ENCODE measurements at regions not wholly inside any gene's neighbourhood (a gene's known extent, or its start where the extent isn't known, plus 50 kb on each side); places are given as distances from the start of the nearest gene placed in this dataset.

Small RNA genes lying in the stretch of these regions (small RNA-seq; reads per million reads assigned to genes)
- gene AC092670.1 (0 reads per million in 3 experiments), gene RNU6-1054P (0 reads per million in 3 experiments)

Measured in neural cell (in vitro differentiated cells).